ENCODE measurements at regions not wholly inside any gene's neighbourhood (a gene's known extent, or its start where the extent isn't known, plus 50 kb on each side); places are given as distances from the start of the nearest gene placed in this dataset.

GRCh38 chr19:16019691-16020448 is 56.4 kb upstream of the TPM4 start:
- ATAC-seq (ENCODE audit: poor library complexity) (no peak), DNase-seq (no peak)
- intact Hi-C loops (cut with DNase I): no loop called here

DNA sequence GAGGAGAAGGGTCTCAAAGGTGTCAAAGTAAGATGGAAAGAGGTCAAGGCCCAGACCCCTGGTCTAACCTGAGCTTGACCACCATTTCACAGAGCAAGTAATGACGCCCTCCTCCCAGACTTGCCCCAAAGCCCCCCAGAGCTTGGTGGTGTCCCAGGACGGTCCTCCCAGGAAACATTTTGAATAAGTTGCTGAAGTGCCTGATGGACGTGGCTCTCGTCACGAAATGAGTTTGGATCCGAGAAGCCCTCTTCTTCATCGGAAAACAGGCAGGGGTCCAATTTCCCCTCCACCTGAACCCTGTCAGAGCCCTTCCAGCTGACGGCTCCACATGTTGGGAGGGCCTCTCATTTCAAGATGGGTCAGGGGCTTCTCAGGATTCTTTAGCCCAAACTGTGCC is 54.5 kb upstream of the TPM4 start:
- intact Hi-C loops (cut with DNase I): no loop called here
- no peak for DNase-seq
- ATAC-seq (ENCODE audit: poor library complexity): no peak

DNA sequence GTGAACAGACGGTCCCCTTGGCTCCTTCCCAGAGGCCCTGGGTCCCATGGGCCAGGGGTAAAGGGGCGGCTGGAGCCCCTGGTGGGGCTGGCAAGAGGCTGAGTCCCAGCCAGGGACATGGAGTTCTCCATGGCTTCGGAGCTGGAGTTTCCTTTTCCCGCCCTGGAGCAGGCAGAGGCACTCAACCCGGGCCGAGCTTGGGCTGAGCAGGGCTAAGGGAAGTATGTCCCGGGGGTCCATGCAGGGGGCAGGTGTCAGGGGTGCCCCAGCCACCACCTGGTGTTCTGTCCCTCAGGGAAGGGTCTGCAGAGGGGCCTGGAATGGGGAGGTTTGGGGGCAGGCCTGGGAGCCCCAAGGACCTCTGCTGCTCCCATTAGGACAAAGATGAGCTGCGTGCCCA is 54.0 kb upstream of the TPM4 start:
- intact Hi-C loops (cut with DNase I): no loop called here
- ATAC-seq (ENCODE audit: poor library complexity) (no peak), DNase-seq (no peak)

DNA sequence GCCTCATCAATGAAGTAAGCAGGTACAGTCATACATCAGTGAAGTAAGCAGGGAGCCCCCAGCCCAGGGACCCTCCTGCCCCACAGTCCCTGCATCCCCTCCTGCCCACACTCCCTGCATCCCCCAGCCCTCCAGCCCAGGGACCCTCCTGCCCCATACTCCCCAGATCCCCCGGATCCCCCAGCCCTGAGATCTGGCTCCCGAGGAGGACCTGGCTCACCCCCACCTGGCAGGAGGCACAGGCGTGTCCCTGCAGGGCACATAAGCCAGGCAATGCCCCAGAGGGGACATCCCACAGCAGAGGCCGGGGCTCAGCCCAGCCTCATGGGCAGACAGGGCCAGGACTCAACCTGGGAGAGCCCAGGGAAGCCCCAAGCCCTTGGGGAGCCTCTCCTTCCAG is 53.6 kb upstream of the TPM4 start:
- ATAC-seq (ENCODE audit: poor library complexity): no peak
- intact Hi-C loops (cut with DNase I): no loop called here
- no peak for DNase-seq

- DNase-seq (no peak), ATAC-seq (ENCODE audit: poor library complexity) (no peak)
- intact Hi-C loops (cut with DNase I): no loop called here
These were observed 53.0 kb upstream of the TPM4 start for GRCh38 chr19:16023146-16023915.

DNA sequence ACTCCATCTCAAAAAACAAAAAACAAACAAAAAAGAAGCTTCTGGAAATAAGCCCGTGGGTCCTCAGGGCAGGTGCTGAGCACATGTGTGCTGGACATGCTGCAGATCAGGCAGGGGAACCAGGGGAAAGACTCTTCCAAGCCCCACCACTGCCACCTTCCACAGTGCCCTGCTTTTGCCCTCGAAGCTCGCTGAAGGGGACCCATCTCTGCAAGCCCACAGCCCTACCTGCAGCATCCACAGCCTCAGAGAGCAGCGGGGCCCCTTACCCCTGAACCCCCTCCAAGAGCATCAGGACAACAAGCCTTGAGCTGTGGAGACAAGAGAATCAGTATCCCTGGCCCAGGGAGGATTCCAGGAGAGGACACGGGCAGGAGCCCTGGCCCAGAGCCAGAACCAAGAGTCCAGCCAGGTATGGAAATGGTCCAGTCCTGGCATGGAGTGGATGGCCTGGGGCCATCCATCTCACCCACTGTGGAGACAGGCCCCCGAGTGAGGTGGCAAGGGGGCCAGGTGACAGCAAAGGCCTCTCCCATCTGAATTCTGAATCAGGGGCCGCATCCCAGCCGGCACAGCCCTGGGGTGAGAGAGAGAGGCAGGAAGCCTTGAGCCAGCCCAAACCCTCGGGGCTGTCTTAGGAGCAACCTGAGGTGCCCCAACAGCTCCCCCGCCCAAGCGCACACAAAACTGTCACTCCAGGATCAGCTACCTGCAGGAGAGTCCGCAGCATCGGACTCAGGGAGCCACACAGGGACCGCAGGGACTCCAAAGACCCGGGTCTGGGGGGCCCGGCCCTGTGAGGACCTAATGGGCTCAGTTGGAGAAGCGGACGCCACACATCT is 51.8 kb upstream of the TPM4 start:
- no peak for ATAC-seq (ENCODE audit: poor library complexity)
- intact Hi-C loops (cut with DNase I): no loop called here
- no peak for DNase-seq

DNA sequence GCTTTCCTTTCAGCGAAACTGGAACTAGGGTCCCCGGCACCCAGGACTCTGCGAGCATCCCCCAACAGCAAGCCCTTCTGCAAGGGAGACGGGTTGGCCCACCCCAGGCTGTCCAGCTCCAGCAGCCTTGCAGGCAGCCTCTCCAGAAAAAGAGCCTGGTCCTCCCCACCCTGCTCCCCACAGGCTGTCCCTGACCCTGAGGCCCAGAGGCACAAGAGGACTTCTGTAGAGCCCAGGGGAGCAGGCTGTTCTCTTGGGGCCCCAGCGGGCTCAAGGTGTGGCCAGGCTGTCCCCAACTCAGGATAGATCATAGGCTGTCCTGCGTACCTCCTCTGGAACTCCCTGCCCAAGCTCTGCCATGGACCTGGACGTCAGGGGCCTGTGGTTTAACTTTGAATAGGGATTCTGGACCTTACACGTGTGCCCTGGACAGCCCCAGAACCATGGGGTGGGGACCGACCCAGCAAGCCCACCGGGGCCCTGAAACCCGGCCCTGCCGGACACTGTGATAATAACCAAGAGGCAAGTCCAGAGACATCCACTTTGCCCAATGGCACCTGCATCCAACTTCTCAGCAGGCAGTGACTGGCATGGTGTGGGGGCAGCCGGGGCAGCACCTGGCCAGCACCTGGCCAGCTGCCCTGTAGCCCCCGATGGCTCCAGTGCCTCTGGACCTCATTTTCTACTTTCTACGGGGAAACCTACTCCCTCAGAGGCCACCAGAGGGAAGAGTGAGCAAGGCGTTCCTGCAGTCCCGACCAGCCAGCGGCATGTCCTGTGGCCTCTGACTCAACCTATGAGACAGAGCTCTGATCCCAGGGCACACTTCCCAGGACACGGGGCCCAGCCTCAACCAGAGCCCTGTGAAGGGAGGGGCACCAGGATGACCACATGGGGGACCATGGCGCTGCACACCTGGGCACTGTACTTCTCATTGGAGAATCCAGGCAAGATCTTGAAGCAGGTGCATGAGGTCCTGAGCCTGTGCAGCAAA is 50.9 kb upstream of the TPM4 start:
- intact Hi-C loops (cut with DNase I): no loop called here
- ATAC-seq (ENCODE audit: poor library complexity) (no peak), DNase-seq (no peak)

DNA sequence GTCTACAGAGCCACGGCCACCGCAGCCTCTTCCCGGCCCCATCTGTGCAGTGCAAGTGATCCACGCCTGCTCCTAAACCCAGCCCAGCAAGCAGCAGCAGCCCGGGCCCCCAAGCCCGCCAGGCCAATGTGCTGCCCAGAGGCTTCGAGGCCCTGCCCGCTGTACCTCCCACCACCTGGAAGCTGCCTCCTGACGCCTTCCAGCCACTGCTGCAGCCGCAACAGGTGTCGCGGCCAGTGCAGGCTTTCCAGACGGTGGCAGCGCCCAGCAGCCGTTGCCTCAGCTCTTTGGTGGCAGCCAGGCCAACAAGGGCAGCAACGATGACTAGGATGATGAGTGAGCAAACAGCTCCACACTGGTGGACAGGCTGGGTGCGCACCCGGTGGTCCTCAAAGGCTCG is 50.2 kb upstream of the TPM4 start:
- intact Hi-C loops (cut with DNase I): no loop called here
- no peak for DNase-seq
- no peak for ATAC-seq (ENCODE audit: poor library complexity)

Data from Right ventricle myocardium superior (tissue), 1 donor.